ENCODE measurements at regions not wholly inside any gene's neighbourhood (a gene's known extent, or its start where the extent isn't known, plus 50 kb on each side); places are given as distances from the start of the nearest gene placed in this dataset.

- DNase-seq (ENCODE audit: low read depth in 4 of 4, low spot score in 3 of 4): no peak
Measured at GRCh38 chr6:21842875-21843645, 249.5 kb downstream of the SOX4 start.

- DNase-seq (ENCODE audit: low read depth in 4 of 4, low spot score in 3 of 4): no peak
Measured at GRCh38 chr6:21844120-21844917, 250.8 kb downstream of the SOX4 start.

DNA sequence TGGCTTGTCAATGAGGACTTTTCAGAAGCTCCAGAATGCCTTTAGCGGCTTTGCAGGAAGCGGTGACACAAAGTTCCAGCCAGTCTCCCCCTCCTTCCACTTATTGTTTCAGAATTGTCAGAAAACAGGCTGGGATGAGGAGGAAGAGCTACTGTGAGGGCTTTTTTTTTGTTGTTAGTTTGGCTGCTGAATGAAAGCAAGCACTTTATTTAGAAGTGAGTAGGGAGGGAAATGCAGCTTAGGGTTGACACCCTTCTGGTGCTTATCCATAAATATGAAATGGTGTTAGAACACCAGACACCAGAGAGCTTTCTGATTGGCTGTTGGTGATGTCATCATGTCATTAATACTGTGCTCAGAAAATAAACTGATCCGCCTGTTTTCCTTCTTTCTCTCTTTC is 251.5 kb downstream of the SOX4 start:
- no peak for DNase-seq (ENCODE audit: low read depth in 4 of 4, low spot score in 3 of 4)

- DNase-seq (ENCODE audit: low read depth in 4 of 4, low spot score in 3 of 4): no peak
Measured at GRCh38 chr6:21845439-21846140, 252.0 kb downstream of the SOX4 start.

DNA sequence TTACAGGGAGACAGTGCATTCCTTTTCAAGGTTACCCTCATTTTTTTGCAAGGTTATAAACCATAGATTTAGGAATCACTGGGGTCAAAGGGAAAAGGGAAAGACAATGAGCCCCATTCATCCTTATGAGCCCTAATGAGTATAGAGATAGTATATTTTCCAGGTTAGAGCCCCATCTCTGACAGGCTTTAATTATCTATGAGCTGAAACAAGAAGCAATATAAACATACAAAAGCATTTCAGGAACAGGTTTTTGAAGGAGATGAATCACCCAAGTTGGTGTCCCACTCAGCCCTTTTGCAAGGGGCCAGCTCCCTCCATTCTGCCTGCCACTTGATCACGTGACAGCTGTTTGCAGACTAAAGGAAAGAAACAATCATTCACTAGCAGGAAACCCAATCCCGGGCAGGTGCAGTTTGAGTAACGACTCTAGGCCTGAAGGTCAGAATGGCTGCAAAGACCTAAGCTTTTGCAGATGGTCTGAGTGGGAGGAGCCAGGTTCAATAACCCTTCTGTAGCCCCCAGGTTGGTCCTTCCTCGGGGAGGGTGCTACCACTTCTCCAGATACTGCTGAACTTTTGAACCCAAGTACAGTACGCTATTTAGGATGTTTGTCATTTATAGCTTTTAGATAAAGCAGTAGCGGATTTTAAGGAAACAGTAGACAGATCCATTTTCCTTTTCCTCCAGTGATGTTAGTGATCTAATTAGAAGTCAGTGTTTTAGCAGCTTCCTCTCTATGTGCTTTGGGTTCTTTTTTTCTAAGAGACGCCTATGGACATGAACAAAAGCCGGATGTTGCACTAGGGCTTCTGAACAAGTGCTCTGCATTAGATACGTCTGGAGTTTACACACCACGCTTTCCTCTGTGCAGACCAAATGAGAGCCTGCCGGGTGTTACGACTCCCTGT is 253.2 kb downstream of the SOX4 start:
- DNase-seq (ENCODE audit: low read depth in 4 of 4, low spot score in 3 of 4): peak; percentile 66 to 85 (median 72)

GRCh38 chr6:21847711-21848480 is 254.3 kb downstream of the SOX4 start:
- DNase-seq (ENCODE audit: low read depth in 4 of 4, low spot score in 3 of 4): no peak

- no peak for DNase-seq (ENCODE audit: low read depth in 4 of 4, low spot score in 3 of 4)
Measured at GRCh38 chr6:21850691-21851090, 257.1 kb downstream of the SOX4 start.

- DNase-seq (ENCODE audit: low read depth in 4 of 4, low spot score in 3 of 4): no peak
Measured at GRCh38 chr6:21855811-21856455, 262.4 kb downstream of the SOX4 start.

DNA sequence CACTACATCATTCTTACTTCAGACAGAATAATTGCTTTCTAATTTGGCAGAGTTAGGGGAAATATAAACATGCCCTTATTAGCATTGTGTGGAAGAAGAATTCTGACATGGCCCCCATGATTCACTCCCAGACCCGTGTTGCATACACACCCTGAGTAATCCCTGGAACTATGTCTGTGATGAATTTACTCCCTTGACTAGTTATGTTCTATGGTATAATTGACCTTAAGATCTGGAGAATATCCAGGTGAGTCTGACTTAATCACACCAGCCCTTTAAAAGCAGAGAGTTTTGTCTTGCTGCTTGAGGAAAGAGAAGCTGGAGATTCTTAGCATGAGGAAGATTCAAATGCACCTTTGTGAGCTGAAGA is 262.9 kb downstream of the SOX4 start:
- no peak for DNase-seq (ENCODE audit: low read depth in 4 of 4, low spot score in 3 of 4)

GRCh38 chr6:21856844-21857243 is 263.3 kb downstream of the SOX4 start:
- no peak for DNase-seq (ENCODE audit: low read depth in 4 of 4, low spot score in 3 of 4)

GRCh38 chr6:21858076-21858475 is 264.5 kb downstream of the SOX4 start:
- no peak for DNase-seq (ENCODE audit: low read depth in 4 of 4, low spot score in 3 of 4)

DNA sequence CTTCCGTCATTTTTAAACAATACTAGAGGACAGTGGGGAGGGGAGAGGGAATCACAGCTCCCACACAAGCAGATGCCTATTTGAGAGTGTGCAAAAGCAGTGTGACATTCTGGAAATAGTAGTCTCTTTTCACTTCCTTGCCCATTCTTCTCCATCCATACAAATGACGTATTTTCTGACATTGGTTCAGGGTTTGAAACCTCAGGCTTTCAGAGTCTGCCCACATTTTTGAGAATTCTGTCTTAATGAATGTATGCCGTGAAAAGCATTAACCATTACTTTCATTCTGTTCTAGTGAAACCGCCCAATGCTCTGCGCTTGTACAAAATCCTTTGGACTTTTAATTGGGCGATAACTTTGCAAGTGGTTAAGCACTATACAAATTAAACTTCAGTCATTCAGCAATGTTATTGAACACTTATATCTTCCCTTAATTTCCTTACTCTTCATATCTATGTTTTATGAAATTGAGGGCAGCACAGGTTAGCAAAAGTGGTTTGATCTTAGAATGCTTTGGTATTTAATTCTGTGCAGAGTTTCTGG is 265.7 kb downstream of the SOX4 start:
- DNase-seq (ENCODE audit: low read depth in 4 of 4, low spot score in 3 of 4): no peak

- no peak for DNase-seq (ENCODE audit: low read depth in 4 of 4, low spot score in 3 of 4)
Measured at GRCh38 chr6:21861942-21862341, 268.4 kb downstream of the SOX4 start.

DNA sequence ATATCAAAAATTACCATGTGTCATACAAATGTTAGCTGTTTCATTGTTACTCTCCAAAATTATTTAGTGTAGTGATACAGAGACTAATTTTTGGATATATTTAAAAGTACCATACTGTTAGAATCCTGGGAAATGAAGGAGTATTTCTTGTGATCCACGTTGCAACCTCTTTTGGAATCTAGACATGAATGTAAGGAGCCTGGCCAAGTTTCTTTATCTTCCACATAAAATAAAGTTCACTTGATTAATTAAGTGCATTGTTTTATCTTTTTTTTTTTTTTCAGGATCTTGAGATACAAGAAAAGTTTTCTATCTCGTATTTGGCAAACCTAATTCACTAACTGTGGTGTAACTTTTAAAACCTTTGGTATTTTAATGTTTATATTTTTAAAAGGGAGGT is 270.7 kb downstream of the SOX4 start:
- DNase-seq (ENCODE audit: low read depth in 4 of 4, low spot score in 3 of 4): no peak

DNA sequence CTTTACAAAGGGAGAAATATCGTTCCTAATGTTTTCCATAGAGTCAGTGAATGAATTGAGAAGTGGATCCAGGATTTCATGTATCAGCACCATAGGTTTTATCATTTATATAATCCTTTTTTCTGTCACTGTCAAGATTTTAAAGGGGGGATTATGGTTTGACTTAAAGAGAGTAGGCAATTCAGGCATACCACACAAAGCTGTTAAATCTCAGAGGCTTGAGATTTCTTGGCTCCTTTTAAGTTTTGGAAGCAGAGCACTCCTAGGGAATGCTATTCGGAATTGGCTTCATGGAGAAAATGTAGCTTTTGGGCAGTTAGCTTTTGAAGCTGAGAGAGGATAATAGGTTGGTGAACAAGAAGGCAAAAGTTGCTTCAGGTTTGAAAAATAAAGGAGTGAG is 274.7 kb downstream of the SOX4 start:
- DNase-seq (ENCODE audit: low read depth in 4 of 4, low spot score in 3 of 4): no peak

DNA sequence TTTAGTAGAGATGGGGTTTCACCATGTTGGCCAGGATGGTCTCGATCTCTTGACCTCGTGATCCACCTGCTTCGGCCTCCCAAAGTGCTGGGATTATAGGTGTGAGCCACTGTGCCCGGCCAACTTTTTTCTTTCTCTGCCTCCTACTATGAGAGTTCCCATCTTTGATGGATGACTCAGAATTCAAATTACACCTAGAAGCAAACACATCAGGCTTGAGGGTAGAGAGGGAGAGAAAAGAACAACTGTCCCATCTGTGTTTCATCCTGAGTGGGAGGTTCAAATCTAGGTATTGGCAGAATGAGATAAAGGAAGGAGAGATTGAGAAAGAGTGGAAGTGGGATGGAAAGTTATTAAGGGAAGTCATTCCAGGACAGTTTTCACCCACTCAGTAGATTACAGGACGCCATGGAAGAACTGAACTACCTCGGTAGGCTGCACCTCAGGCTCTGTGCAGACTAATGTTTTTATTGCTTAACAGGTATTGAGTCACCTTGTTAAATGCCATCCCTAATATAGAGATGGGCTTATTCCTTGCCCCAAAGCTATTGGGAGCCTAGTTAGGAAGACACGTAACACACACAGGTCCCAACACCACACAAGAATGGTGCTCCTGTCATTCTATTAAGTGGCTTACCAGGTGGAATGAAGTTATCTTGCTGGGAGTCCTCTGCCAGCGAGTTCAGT is 275.7 kb downstream of the SOX4 start:
- DNase-seq (ENCODE audit: low read depth in 4 of 4, low spot score in 3 of 4): no peak

DNA sequence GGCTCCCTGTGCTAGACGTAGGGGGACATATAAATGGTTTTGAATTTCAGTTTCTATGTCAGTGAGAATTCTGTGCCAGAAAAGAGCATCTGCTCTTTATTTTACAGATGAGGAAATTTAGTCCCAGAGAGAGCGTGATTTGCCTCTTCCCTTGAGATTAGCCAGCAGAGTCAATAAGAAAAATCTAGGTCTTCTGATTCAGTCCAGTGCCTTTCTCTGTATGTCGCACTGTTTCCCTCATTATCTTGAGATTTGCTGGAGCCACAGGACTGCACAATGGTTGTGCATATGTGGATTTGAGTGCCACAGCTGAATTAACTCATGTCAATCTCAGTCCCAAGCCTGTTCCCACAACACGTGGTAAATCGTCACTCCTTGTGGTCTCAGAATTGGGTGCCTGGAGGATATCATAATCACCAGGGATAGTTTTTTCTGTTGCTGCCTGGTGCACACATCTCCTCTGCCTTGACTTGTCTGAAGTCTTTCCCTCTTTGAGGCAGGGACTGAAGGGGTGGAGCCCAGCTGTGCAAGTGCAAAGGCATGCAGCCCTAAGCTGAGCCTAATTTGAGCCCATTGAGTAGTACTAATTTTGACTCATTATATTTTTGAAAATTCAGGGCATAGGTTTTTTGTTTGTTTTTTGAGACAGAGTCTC is 276.7 kb downstream of the SOX4 start:
- DNase-seq (ENCODE audit: low read depth in 4 of 4, low spot score in 3 of 4): no peak

GRCh38 chr6:21871831-21872230 is 278.3 kb downstream of the SOX4 start:
- DNase-seq (ENCODE audit: low read depth in 4 of 4, low spot score in 3 of 4): no peak
